SU-DHL-6 (cell line): ENCODE measurements at regions not wholly inside any gene's neighbourhood (a gene's known extent, or its start where the extent isn't known, plus 50 kb on each side); places are given as distances from the start of the nearest gene placed in this dataset.

Experiments
- CTCF ChIP-seq: fragments of 200-600 bp; sonication (generic); IDR thresholded peaks from one replicate; pipeline ENCODE4 v1.5.1; 2017; ENCODE audit warnings: antibody characterized with exemption, mild to moderate bottlenecking, low read length, moderate library complexity; ENCODE audit not compliant: insufficient read depth, poor library complexity, severe bottlenecking
- EZH2phosphoT487 ChIP-seq: fragments of 200-600 bp; sonication (generic), shearing (Covaris generic); conservative IDR thresholded peaks from 2 replicates; pipeline ENCODE4 v1.6.1; 2018; ENCODE audit warnings: mild to moderate bottlenecking, antibody characterized with exemption, low read length, moderate library complexity, mixed read lengths

DNA sequence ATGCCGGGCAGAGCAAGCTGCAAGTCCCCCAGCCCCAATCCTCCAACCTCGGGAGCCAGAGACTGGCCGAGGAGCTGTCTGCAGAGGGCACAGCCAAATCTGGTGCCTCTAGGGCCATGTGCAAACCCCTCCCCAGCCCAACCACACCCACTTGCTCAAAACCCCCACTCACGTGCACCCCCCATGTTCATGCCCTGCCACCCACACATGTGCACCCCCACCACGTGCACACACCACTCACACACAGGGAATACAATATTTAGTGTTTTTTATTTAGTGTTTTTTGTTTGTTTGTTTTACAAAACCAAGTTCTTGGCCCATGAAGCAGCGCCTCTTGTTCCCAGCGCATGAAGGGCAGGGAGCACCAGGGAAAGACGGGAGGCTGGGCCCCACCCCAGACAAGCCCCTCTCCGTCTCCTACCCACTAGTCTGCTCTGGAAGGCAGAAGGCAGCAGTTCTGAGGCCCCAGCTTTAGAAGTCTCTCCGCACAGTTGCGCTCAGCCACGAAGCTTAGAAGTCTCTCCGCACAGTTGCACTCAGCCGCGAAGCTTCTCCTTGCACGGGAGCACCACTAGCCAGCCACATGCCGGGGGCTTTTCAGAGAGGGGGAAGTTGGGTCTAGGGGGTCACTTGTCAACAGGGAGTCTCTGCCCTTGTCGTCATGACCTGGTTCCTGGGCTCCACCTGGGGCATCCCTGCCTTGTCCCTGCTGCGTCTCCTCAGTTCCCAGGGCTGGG, 276.1 kb upstream of the HDAC4 start:
- TF ChIP-seq CTCF: no peak
- TF ChIP-seq EZH2phosphoT487: no peak
